Gastrocnemius medialis (tissue), 4 donors: ENCODE measurements at regions not wholly inside any gene's neighbourhood (a gene's known extent, or its start where the extent isn't known, plus 50 kb on each side); places are given as distances from the start of the nearest gene placed in this dataset.

Source experiments
- ATAC-seq, 2 donors: fragments of 150-250 bp; one replicate each; pipeline ENCODE4 v1.9.1; 2016
- DNase-seq, 2 donors: peaks; one replicate each; pipeline ENCODE4 v3.0.0-alpha.2; 2019
- H3K27ac ChIP-seq, 4 donors: fragments of 200-600 bp; sonication (generic); 1 replicate in 1 of 4; 2 replicates in 3 of 4; pipeline ENCODE4 v1.5.1; 2016 to 2018; ENCODE audit warnings: mild to moderate bottlenecking in 2 of 4, moderate library complexity in 1 of 4
- H3K27me3 ChIP-seq, 3 donors: fragments of 200-600 bp; sonication (generic) in 2 of 3; 1 replicate in 1 of 3; 2 replicates in 2 of 3; pipeline versions ENCODE4 v1.5.1 to v1.6.0; 2016 to 2019; ENCODE audit warnings: mild to moderate bottlenecking in 1 of 3, moderate library complexity in 1 of 3
- H3K36me3 ChIP-seq, 2 donors: fragments of 200-600 bp; sonication (generic) in 1 of 2; one replicate each; pipeline ENCODE4 v1.5.1; 2017 to 2018
- H3K4me1 ChIP-seq, 2 donors: fragments of 200-600 bp; sonication (generic) in 1 of 2; one replicate each; pipeline ENCODE4 v1.5.1; 2016 to 2017; ENCODE audit warnings: mild to moderate bottlenecking in 2 of 2
- H3K4me3 ChIP-seq, 4 donors: fragments of 200-600 bp; sonication (generic) in 3 of 4; 1 replicate in 1 of 4; 2 replicates in 3 of 4; pipeline ENCODE4 v1.5.1; 2016 to 2019; ENCODE audit warnings: mild to moderate bottlenecking in 2 of 4
- H3K9me3 ChIP-seq, 3 donors: fragments of 200-600 bp; sonication (generic) in 2 of 3; 1 replicate in 1 of 3; 2 replicates in 2 of 3; pipeline ENCODE4 v1.5.1; 2016 to 2019
- CTCF ChIP-seq, 5 experiments: fragments of 450-650 bp in 3 of 5; fragments of 200-600 bp in 2 of 5; sonication (generic) in 2 of 5; IDR thresholded peaks in 4 of 5; conservative IDR thresholded peaks in 1 of 5; 1 replicate in 4 of 5; 2 replicates in 1 of 5; pipeline ENCODE4 v1.5.1; 2016 to 2019; ENCODE audit warnings: antibody characterized with exemption in 5 of 5, mild to moderate bottlenecking in 3 of 5, moderate library complexity in 3 of 5
- POLR2A ChIP-seq, 2 donors: fragments of 450-650 bp; IDR thresholded peaks; one replicate each; pipeline ENCODE4 v1.6.1; 2017; ENCODE audit warnings: antibody characterized with exemption in 2 of 2, mild to moderate bottlenecking in 2 of 2, moderate library complexity in 2 of 2
- in situ Hi-C, 4 donors: fragments of 200-750 bp; cut with MboI; loops; one replicate each; pipeline versions ENCODE4 v1.15.0 to v1.8.0; 2017; ENCODE audit warnings: low sequenced_read_pairs in 4 of 4
- intact Hi-C: fragments of 100-400 bp; cut with DNase I; formaldehyde crosslinking; loops from one replicate; pipeline ENCODE4 v1.15.1; 2023; ENCODE audit warnings: low total_unique reads

- ATAC-seq (no peak), DNase-seq (no peak)
- Histone ChIP-seq H3K4me3 (no peak overlapping the region), H3K4me1 (no peaks in the 10 kb centered on the region), H3K27ac (no peak overlapping the region), H3K9me3 (no peaks in the 10 kb centered on the region), H3K36me3 (no peaks in the 10 kb centered on the region), H3K27me3 (no peaks in the 10 kb centered on the region)
- in situ Hi-C loops = no loop called here
- intact Hi-C loops = no loop called here
- no peak for TF ChIP-seq POLR2A (IDR thresholded peaks at IDR 0.05)
- no peak for TF ChIP-seq CTCF (IDR thresholded peaks at IDR 0.05 in 4 of 5, conservative IDR thresholded peaks at IDR 0.05 in 1 of 5)
These were observed 158.6 kb upstream of the C1orf174 start for GRCh38 chr1:4058706-4059105.

- intact Hi-C loops = no loop called here
- Histone ChIP-seq H3K27ac (no peak overlapping the region), H3K27me3 (no peaks in the 10 kb centered on the region), H3K4me1 (no peaks in the 10 kb centered on the region), H3K9me3 (no peaks in the 10 kb centered on the region), H3K36me3 (no peaks in the 10 kb centered on the region), H3K4me3 (no peak overlapping the region)
- no peak for TF ChIP-seq CTCF (IDR thresholded peaks at IDR 0.05 in 4 of 5, conservative IDR thresholded peaks at IDR 0.05 in 1 of 5)
- DNase-seq (no peak), ATAC-seq (no peak)
- in situ Hi-C loops = no loop called here
These were observed 159.2 kb upstream of the C1orf174 start for GRCh38 chr1:4059270-4059669.

- H3K27ac ChIP-seq = no peak overlapping the region
- no peak for ATAC-seq
- TF ChIP-seq CTCF (IDR thresholded peaks at IDR 0.05 in 4 of 5, conservative IDR thresholded peaks at IDR 0.05 in 1 of 5) (no peak), POLR2A (IDR thresholded peaks at IDR 0.05) (no peak)
- H3K9me3 ChIP-seq = no peaks in the 10 kb centered on the region
- in situ Hi-C loops (no loop called here), intact Hi-C loops (no loop called here)
- H3K27me3 ChIP-seq = no peaks in the 10 kb centered on the region
- no peaks in the 10 kb centered on the region for H3K36me3 ChIP-seq
- H3K4me3 ChIP-seq = no peak overlapping the region
- no peaks in the 10 kb centered on the region for H3K4me1 ChIP-seq
- no peak for DNase-seq
These were observed 160.8 kb upstream of the C1orf174 start for GRCh38 chr1:4060850-4061249.

GRCh38 chr1:4061521-4062031 lies 161.5 kb upstream of the C1orf174 start:
- in situ Hi-C loops = no loop called here
- intact Hi-C loops = no loop called here
- TF ChIP-seq CTCF (IDR thresholded peaks at IDR 0.05 in 4 of 5, conservative IDR thresholded peaks at IDR 0.05 in 1 of 5) = no peak
- no peak for TF ChIP-seq POLR2A (IDR thresholded peaks at IDR 0.05)

GRCh38 chr1:4062041-4062440 lies 162.0 kb upstream of the C1orf174 start:
- H3K27ac ChIP-seq = no peak overlapping the region
- in situ Hi-C loops (no loop called here), intact Hi-C loops (no loop called here)
- H3K36me3 ChIP-seq = no peaks in the 10 kb centered on the region
- H3K27me3 ChIP-seq = no peaks in the 10 kb centered on the region
- ATAC-seq = no peak
- DNase-seq = no peak
- no peaks in the 10 kb centered on the region for H3K4me1 ChIP-seq
- no peak overlapping the region for H3K4me3 ChIP-seq
- TF ChIP-seq POLR2A (IDR thresholded peaks at IDR 0.05) (no peak), CTCF (IDR thresholded peaks at IDR 0.05 in 4 of 5, conservative IDR thresholded peaks at IDR 0.05 in 1 of 5) (no peak)
- no peaks in the 10 kb centered on the region for H3K9me3 ChIP-seq

More at GRCh38 chr1:4061521-4062031, 161.5 kb upstream of the C1orf174 start:
- Histone ChIP-seq H3K27me3 (no peaks in the 10 kb centered on the region), H3K27ac (no peak overlapping the region), H3K4me1 (no peaks in the 10 kb centered on the region), H3K4me3 (no peak overlapping the region), H3K36me3 (no peaks in the 10 kb centered on the region), H3K9me3 (no peaks in the 10 kb centered on the region)
- no peak for DNase-seq
- no peak for ATAC-seq
